AG04450 (cell line): ENCODE measurements at regions not wholly inside any gene's neighbourhood (a gene's known extent, or its start where the extent isn't known, plus 50 kb on each side); places are given as distances from the start of the nearest gene placed in this dataset.
"Not testable (repeated sequence)": the region's sequence is repeated elsewhere in the genome, so short reads cannot be mapped to it uniquely, and the experiment has no call there.

Experiments
- CTCF ChIA-PET: fragments of 300-600, 350-600 bp; formaldehyde crosslinking; extraction: SDS; loops from one replicate; lab custom pipeline; 2022; ENCODE audit warnings: antibody characterized with exemption, inconsistent platforms; lab: Charles Lee
- POLR2A ChIA-PET: fragments of 350-600 bp; formaldehyde crosslinking; extraction: SDS; loops from one replicate; lab custom pipeline; 2021; ENCODE audit warnings: antibody characterized with exemption, inconsistent platforms; lab: Yijun Ruan, JAX
- DNase-seq: peaks from one replicate; pipeline ENCODE4 v3.0.0-alpha.2; 2011; ENCODE audit warnings: low read depth, low spot score
- H3K27ac ChIP-seq: one replicate; pipeline ENCODE4 v1.5.1; 2012; ENCODE audit warnings: low read depth, low read length, control low read depth
- H3K27me3 ChIP-seq: one replicate; pipeline ENCODE4 v1.6.0; 2012; ENCODE audit warnings: low read length; ENCODE audit not compliant: control insufficient read depth, insufficient read depth
- H3K4me3 ChIP-seq: 2 replicates; pipeline ENCODE4 v1.5.1; 2011; ENCODE audit warnings: mild to moderate bottlenecking, low read depth, low read length, control low read depth
- H3K9me3 ChIP-seq: 2 replicates; pipeline ENCODE4 v1.5.1; 2012; ENCODE audit warnings: low read length; ENCODE audit not compliant: control insufficient read depth, insufficient read depth
- CTCF ChIP-seq: IDR thresholded peaks from 2 replicates; pipeline ENCODE4 v1.5.1; 2011; ENCODE audit warnings: low read depth, low read length, control low read depth, inconsistent platforms

GRCh38 chr12:115869604-115870003 lies 407.9 kb downstream of the MED13L start:
- ChIA-PET CTCF (interaction anchor here (2.0 kb wide), 1 partner anchor 13 kb away, joined by 8 read pairs; no protein-coding TSS in a partner anchor), POLR2A (no interaction called here)
- TF ChIP-seq CTCF = no peak
- Histone ChIP-seq H3K9me3 (no peaks in the 10 kb centered on the region), H3K4me3 (no peak overlapping the region), H3K27me3 (no peaks in the 10 kb centered on the region), H3K27ac (no peak overlapping the region)
- DNase-seq = no peak

GRCh38 chr12:115868624-115869023 lies 408.9 kb downstream of the MED13L start:
- Histone ChIP-seq H3K9me3 (no peaks in the 10 kb centered on the region), H3K27ac (no peak overlapping the region), H3K4me3 (no peak overlapping the region), H3K27me3 (no peaks in the 10 kb centered on the region)
- ChIA-PET POLR2A (no interaction called here), CTCF (no interaction called here)
- DNase-seq = no peak
- TF ChIP-seq CTCF = no peak

- H3K9me3 ChIP-seq = no peaks in the 10 kb centered on the region
- CTCF ChIA-PET = no interaction called here
- H3K27me3 ChIP-seq = no peaks in the 10 kb centered on the region
- no peak overlapping the region for H3K4me3 ChIP-seq
- no peak for DNase-seq
- POLR2A ChIA-PET = no interaction called here
- TF ChIP-seq CTCF = no peak
- H3K27ac ChIP-seq = no peak overlapping the region
Observed at GRCh38 chr12:115867854-115868253, 409.6 kb downstream of the MED13L start.

- no peaks in the 10 kb centered on the region for H3K27me3 ChIP-seq
- ChIA-PET POLR2A (no interaction called here), CTCF (interaction anchor here (0.5 to 0.7 kb wide), 2 partner anchors 51 to 943 kb away, joined by 4 read pairs; no protein-coding TSS in a partner anchor)
- no peaks in the 10 kb centered on the region for H3K9me3 ChIP-seq
- H3K27ac ChIP-seq = no peak overlapping the region
- no peak for DNase-seq
- no peak for TF ChIP-seq CTCF
- H3K4me3 ChIP-seq = no peak overlapping the region
Observed at GRCh38 chr12:115866909-115867525, 410.5 kb downstream of the MED13L start.

- CTCF ChIA-PET, H3K9me3 ChIP-seq, DNase-seq, H3K27me3 ChIP-seq, H3K27ac ChIP-seq, POLR2A ChIA-PET, H3K4me3 ChIP-seq: not testable (repeated sequence)
Observed at GRCh38 chr12:115866281-115866680, 411.2 kb downstream of the MED13L start.
